Thymus (tissue), 11 donors: ENCODE measurements at regions not wholly inside any gene's neighbourhood (a gene's known extent, or its start where the extent isn't known, plus 50 kb on each side); places are given as distances from the start of the nearest gene placed in this dataset.
"Not testable (repeated sequence)": the region's sequence is repeated elsewhere in the genome, so short reads cannot be mapped to it uniquely, and the experiment has no call there.

ENCODE experiments used
- DNase-seq, 9 donors: peaks; one replicate each; pipeline ENCODE4 v3.0.0-alpha.2; 2013; ENCODE audit warnings: low spot score in 9 of 9, low read depth in 6 of 9, missing footprints in 1 of 9
- H3K27ac ChIP-seq, 2 donors: one replicate each; pipeline ENCODE4 v1.5.1; 2013; ENCODE audit warnings: control low read depth in 1 of 2, low read depth in 1 of 2, low read length in 1 of 2, mild to moderate bottlenecking in 1 of 2, moderate library complexity in 1 of 2
- H3K27me3 ChIP-seq, 2 donors: one replicate each; pipeline ENCODE4 v1.5.1; 2013; ENCODE audit warnings: low read length in 1 of 2; ENCODE audit not compliant: control insufficient read depth in 2 of 2, insufficient read depth in 1 of 2
- H3K36me3 ChIP-seq, 2 donors: one replicate each; pipeline ENCODE4 v1.5.1; 2013; ENCODE audit warnings: low read length in 1 of 2, mild to moderate bottlenecking in 1 of 2, moderate library complexity in 1 of 2; ENCODE audit not compliant: control insufficient read depth in 2 of 2, insufficient read depth in 2 of 2
- H3K4me1 ChIP-seq, 2 donors: one replicate each; pipeline ENCODE4 v1.5.1; 2013; ENCODE audit warnings: low read length in 2 of 2; ENCODE audit not compliant: control insufficient read depth in 2 of 2, insufficient read depth in 2 of 2
- H3K4me3 ChIP-seq, 2 donors: one replicate each; pipeline ENCODE4 v1.5.1; 2013; ENCODE audit warnings: low read length in 2 of 2, control low read depth in 1 of 2, mild to moderate bottlenecking in 1 of 2
- H3K9me3 ChIP-seq, 2 donors: one replicate each; pipeline ENCODE4 v1.5.1; 2013; ENCODE audit warnings: low read length in 1 of 2, mild to moderate bottlenecking in 1 of 2; ENCODE audit not compliant: control insufficient read depth in 2 of 2, insufficient read depth in 1 of 2
- WGBS: extraction: QIAGEN DNeasy Blood & Tissue Kit; methylation state at CpG from one replicate; pipeline ENCODE4 v1.1.7; 2013; 5-methylcytosine and 5-hydroxymethylcytosine counted together
- donor health status: healthy.

DNA sequence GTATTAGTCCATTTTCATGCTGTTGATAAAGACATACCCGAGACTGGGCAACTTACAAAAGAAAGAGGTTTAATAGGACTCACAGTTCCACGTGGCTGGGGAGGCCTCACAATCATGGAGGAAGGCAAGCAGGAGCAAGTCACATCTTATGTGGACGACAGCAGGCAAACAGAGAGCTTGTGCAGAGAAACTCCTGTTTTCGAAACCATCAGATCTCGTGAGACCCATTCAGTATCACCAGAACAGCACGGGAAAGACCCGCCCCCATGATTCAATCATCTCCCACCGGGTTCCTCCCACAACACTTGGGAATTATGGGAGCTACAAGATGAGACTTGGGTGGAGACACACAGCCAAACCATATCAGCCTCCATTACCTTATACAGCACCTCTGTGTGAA is 278.9 kb upstream of the FGF13 start:
- not testable (repeated sequence) for H3K4me1 ChIP-seq, H3K27ac ChIP-seq, H3K9me3 ChIP-seq, H3K4me3 ChIP-seq, H3K27me3 ChIP-seq, H3K36me3 ChIP-seq, DNase-seq
- WGBS = 94% methylated on average over 8 of the region's 8 CpGs

DNA sequence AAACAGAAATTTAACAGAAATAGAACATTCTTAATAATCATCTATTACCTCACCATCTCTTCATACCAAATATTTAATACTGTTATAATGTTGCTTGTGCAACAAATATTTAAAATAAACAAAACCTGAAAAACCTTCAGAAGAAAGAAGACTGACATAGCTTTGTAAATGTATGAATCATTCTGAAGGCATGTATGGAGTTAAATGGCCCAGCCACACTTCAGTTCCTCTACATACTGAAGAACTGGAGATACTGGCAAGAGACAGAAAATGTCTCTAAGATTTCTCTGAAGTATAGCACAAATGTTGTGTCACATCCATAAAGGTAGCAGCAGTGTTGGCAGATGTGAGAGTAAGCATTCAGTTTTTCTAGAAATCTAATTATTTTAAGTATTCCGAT is 275.3 kb upstream of the FGF13 start:
- Histone ChIP-seq H3K4me3 (no peak overlapping the region), H3K9me3 (no peaks in the 10 kb centered on the region), H3K36me3 (no peaks in the 10 kb centered on the region), H3K27ac (no peak overlapping the region), H3K4me1 (no peaks in the 10 kb centered on the region), H3K27me3 (no peaks in the 10 kb centered on the region)
- WGBS = 97% methylated on average over 1 of the region's 1 CpG
- DNase-seq = no peak

GRCh38 chrX:138986235-138986634 is 274.7 kb upstream of the FGF13 start:
- H3K9me3 ChIP-seq = no peaks in the 10 kb centered on the region
- no peak overlapping the region for H3K4me3 ChIP-seq
- no peaks in the 10 kb centered on the region for H3K4me1 ChIP-seq
- H3K36me3 ChIP-seq = no peaks in the 10 kb centered on the region
- H3K27me3 ChIP-seq = no peaks in the 10 kb centered on the region
- no peak for DNase-seq
- WGBS = 93% methylated on average over 3 of the region's 3 CpGs
- H3K27ac ChIP-seq = no peak overlapping the region

GRCh38 chrX:138982365-138982764 is 270.8 kb upstream of the FGF13 start:
- H3K36me3 ChIP-seq = no peaks in the 10 kb centered on the region
- H3K4me3 ChIP-seq = no peak overlapping the region
- no peak overlapping the region for H3K27ac ChIP-seq
- no peaks in the 10 kb centered on the region for H3K27me3 ChIP-seq
- WGBS = 49% methylated on average over 4 of the region's 4 CpGs
- no peak for DNase-seq
- no peaks in the 10 kb centered on the region for H3K9me3 ChIP-seq
- H3K4me1 ChIP-seq = no peaks in the 10 kb centered on the region

- Histone ChIP-seq H3K36me3 (no peaks in the 10 kb centered on the region), H3K4me1 (no peaks in the 10 kb centered on the region), H3K27me3 (no peaks in the 10 kb centered on the region), H3K9me3 (no peaks in the 10 kb centered on the region), H3K4me3 (no peak overlapping the region), H3K27ac (no peak overlapping the region)
- 83% methylated on average over 4 of the region's 4 CpGs for WGBS
- DNase-seq = no peak
These were observed 253.0 kb upstream of the FGF13 start for GRCh38 chrX:138964501-138964900.

GRCh38 chrX:138962419-138962818 is 250.9 kb upstream of the FGF13 start:
- 93% methylated on average over 3 of the region's 3 CpGs for WGBS
- not testable (repeated sequence) for H3K4me1 ChIP-seq, H3K36me3 ChIP-seq, H3K27ac ChIP-seq, H3K27me3 ChIP-seq, H3K9me3 ChIP-seq, DNase-seq, H3K4me3 ChIP-seq

- H3K9me3 ChIP-seq = no peaks in the 10 kb centered on the region
- H3K36me3 ChIP-seq = no peaks in the 10 kb centered on the region
- no peaks in the 10 kb centered on the region for H3K27me3 ChIP-seq
- H3K4me3 ChIP-seq = no peak overlapping the region
- 86% methylated on average over 5 of the region's 5 CpGs for WGBS
- H3K27ac ChIP-seq = no peak overlapping the region
- H3K4me1 ChIP-seq = no peaks in the 10 kb centered on the region
- no peak for DNase-seq
These were observed 243.5 kb upstream of the FGF13 start for GRCh38 chrX:138954976-138955375.

GRCh38 chrX:138946926-138947325 is 235.4 kb upstream of the FGF13 start:
- H3K36me3 ChIP-seq = no peaks in the 10 kb centered on the region
- H3K4me3 ChIP-seq = no peak overlapping the region
- WGBS = 60% methylated on average over 3 of the region's 3 CpGs
- no peak overlapping the region for H3K27ac ChIP-seq
- no peaks in the 10 kb centered on the region for H3K9me3 ChIP-seq
- no peak for DNase-seq
- no peaks in the 10 kb centered on the region for H3K27me3 ChIP-seq
- no peaks in the 10 kb centered on the region for H3K4me1 ChIP-seq

DNA sequence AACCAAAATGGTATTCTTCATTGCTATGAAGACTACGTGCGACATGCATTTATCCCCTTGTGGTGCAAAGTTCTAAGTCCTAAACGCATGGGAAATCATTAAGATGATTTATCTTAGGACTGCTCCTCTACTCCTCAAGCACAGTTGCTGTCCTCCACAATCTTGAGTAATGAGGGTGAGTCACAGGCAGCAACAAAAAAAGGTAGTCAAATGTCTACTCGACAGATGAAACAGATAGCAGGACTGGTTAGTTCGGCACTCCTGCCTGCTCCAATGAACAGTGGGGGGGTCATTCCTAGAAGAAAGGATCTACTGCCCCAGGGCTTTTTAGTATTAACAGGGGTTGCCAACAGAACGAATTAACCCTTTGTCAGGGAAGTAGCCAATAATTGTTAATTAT is 233.7 kb upstream of the FGF13 start:
- H3K36me3 ChIP-seq = no peaks in the 10 kb centered on the region
- no peaks in the 10 kb centered on the region for H3K27me3 ChIP-seq
- no peaks in the 10 kb centered on the region for H3K4me1 ChIP-seq
- DNase-seq = no peak
- H3K9me3 ChIP-seq = no peaks in the 10 kb centered on the region
- H3K27ac ChIP-seq = no peak overlapping the region
- H3K4me3 ChIP-seq = no peak overlapping the region
- WGBS = 97% methylated on average over 6 of the region's 6 CpGs

- Histone ChIP-seq H3K4me3 (no peak overlapping the region), H3K36me3 (no peaks in the 10 kb centered on the region), H3K27ac (no peak overlapping the region), H3K27me3 (no peaks in the 10 kb centered on the region), H3K9me3 (no peaks in the 10 kb centered on the region), H3K4me1 (no peaks in the 10 kb centered on the region)
- DNase-seq = no peak
These were observed 227.5 kb upstream of the FGF13 start for GRCh38 chrX:138939038-138939437.
